ENCODE measurements at regions not wholly inside any gene's neighbourhood (a gene's known extent, or its start where the extent isn't known, plus 50 kb on each side); places are given as distances from the start of the nearest gene placed in this dataset.

- Histone ChIP-seq H3K4me1 (no peaks in the 10 kb centered on the region), H3K27ac (no peak overlapping the region), H3K36me3 (no peaks in the 10 kb centered on the region), H3K27me3 (no peaks in the 10 kb centered on the region), H3K9me3 (no peaks in the 10 kb centered on the region), H3K4me3 (no peak overlapping the region)
- intact Hi-C loops (cut with DNase I) = no loop called here
- DNase-seq (no peak), ATAC-seq (no peak)
- no peak for TF ChIP-seq CTCF (IDR thresholded peaks at IDR 0.05)
These were observed 779.7 kb downstream of the USP25 start for GRCh38 chr21:16509476-16509875.

GRCh38 chr21:16514316-16514715 is 784.5 kb downstream of the USP25 start:
- H3K4me1 ChIP-seq = no peaks in the 10 kb centered on the region
- H3K27ac ChIP-seq = no peak overlapping the region
- H3K36me3 ChIP-seq = no peaks in the 10 kb centered on the region
- TF ChIP-seq CTCF (IDR thresholded peaks at IDR 0.05) = no peak
- no peak overlapping the region for H3K4me3 ChIP-seq
- H3K27me3 ChIP-seq = no peaks in the 10 kb centered on the region
- ATAC-seq (no peak), DNase-seq (no peak)
- intact Hi-C loops (cut with DNase I) = no loop called here
- H3K9me3 ChIP-seq = peaks cover 10% of the 10 kb centered on the region

GRCh38 chr21:16517383-16517782 is 787.6 kb downstream of the USP25 start:
- intact Hi-C loops (cut with DNase I) = no loop called here
- ATAC-seq (no peak), DNase-seq (no peak)
- no peak for TF ChIP-seq CTCF (IDR thresholded peaks at IDR 0.05)
- no peak overlapping the region for H3K27ac ChIP-seq
- no peaks in the 10 kb centered on the region for H3K36me3 ChIP-seq
- no peaks in the 10 kb centered on the region for H3K4me1 ChIP-seq
- H3K4me3 ChIP-seq = no peak overlapping the region
- H3K9me3 ChIP-seq = peaks cover 10% of the 10 kb centered on the region
- no peaks in the 10 kb centered on the region for H3K27me3 ChIP-seq

- intact Hi-C loops (cut with DNase I) = no loop called here
- Histone ChIP-seq H3K36me3 (no peaks in the 10 kb centered on the region), H3K9me3 (peaks cover 10% of the 10 kb centered on the region), H3K27me3 (no peaks in the 10 kb centered on the region), H3K4me1 (no peaks in the 10 kb centered on the region), H3K4me3 (no peak overlapping the region), H3K27ac (no peak overlapping the region)
- ATAC-seq = no peak
- no peak for TF ChIP-seq CTCF (IDR thresholded peaks at IDR 0.05)
- no peak for DNase-seq
These were observed 789.3 kb downstream of the USP25 start for GRCh38 chr21:16519036-16519435.

DNA sequence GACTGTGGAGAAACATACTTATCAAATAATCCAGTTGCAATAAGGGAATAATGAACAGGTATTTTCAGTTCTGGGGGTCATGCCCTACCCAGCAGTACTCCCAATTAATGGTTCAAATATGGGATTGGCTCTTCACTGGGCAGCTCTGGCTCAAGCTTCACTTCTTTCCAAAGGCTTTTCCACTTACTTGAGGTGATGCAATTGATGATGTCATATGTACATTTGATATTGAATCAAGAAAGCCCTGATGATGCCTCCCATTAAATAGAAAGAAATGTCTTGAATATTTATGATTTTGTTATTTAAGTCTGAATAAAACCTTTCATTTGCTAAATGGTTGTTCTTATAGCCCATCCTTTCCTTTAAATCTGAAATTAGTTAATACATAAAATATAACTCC is 789.9 kb downstream of the USP25 start:
- Histone ChIP-seq H3K36me3 (no peaks in the 10 kb centered on the region), H3K4me3 (no peak overlapping the region), H3K9me3 (peaks cover 10% of the 10 kb centered on the region), H3K27ac (no peak overlapping the region), H3K4me1 (no peaks in the 10 kb centered on the region), H3K27me3 (no peaks in the 10 kb centered on the region)
- TF ChIP-seq CTCF (IDR thresholded peaks at IDR 0.05) = no peak
- DNase-seq = no peak
- intact Hi-C loops (cut with DNase I) = no loop called here
- no peak for ATAC-seq

DNA sequence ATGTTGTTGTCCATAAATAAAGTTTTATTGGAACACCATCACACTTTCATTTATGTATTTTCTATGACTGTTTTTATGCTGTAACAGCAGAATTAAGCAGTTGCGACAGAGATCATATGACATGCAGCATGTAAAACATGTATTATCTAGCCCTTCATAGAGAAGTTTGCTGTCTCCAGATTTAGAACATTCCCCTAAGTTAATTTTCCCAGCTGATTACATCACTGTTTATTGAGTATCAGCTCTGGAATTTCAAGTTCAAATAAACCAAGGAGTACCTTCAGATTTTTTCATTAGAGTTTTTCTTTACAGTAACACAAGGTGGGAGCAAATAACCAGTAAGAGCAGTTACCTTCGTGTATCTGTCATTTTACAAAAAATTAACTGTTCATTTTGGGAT is 792.8 kb downstream of the USP25 start:
- Histone ChIP-seq H3K27me3 (no peaks in the 10 kb centered on the region), H3K4me3 (no peak overlapping the region), H3K27ac (no peak overlapping the region), H3K36me3 (no peaks in the 10 kb centered on the region), H3K4me1 (no peaks in the 10 kb centered on the region), H3K9me3 (no peaks in the 10 kb centered on the region)
- peak; percentile 45 for ATAC-seq
- DNase-seq = no peak
- TF ChIP-seq CTCF (IDR thresholded peaks at IDR 0.05) = no peak
- intact Hi-C loops (cut with DNase I) = no loop called here
